Lung microvascular endothelial cell (primary cell): ENCODE measurements at regions not wholly inside any gene's neighbourhood (a gene's known extent, or its start where the extent isn't known, plus 50 kb on each side); places are given as distances from the start of the nearest gene placed in this dataset.
"Not testable (repeated sequence)": the region's sequence is repeated elsewhere in the genome, so short reads cannot be mapped to it uniquely, and the experiment has no call there.

Source experiments
- DNase-seq, 2 donors: peaks; one replicate each; pipeline versions ENCODE4 v3.0.0 to v3.0.0-alpha.2; 2010; ENCODE audit warnings: low read depth in 2 of 2

DNA sequence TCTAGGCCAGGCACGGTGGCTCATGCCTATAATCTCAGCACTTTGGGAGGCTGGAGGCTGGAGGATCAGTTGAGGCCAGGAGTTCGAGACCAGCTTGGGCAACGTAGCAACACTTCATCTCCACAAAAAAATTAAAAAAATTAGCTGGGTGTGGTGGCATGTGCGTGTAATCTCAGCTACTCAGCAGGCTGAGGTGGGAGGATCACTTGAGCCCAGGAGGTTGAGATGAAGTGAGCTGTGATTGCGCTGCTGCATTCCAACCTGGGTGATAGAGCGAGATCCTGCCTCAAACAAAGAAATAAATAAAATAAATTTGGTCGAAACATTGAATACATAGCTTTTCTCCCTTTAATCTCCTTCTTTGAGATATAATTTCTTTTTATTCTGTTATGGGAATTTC lies 80.6 kb upstream of the ITGB1 start:
- DNase-seq = no peak

- no peak for DNase-seq
These were observed 79.7 kb upstream of the ITGB1 start for GRCh38 chr10:33037726-33038125.

DNA sequence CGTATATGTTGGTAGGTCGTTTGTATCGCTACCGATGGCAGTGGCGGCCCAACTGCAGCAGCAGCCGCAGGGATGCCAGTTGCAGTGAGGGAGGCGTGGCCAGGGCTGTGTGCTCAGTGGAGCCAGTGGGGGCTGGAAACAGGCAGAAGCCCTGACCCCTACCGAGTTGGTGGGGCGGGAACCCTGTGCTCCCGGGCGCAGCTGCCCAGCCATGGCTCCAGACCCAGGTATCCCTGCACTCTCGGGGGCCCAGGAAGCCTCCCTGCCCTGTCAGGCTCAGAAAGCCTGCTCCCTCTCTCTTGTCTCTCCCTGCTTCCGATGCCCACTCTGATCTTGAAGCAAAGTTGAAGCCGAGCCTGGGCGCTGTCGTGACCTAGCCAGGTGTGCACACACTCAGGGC lies 78.6 kb upstream of the ITGB1 start:
- no peak for DNase-seq

- no peak for DNase-seq
These were observed 77.4 kb upstream of the ITGB1 start for GRCh38 chr10:33035411-33035810.

GRCh38 chr10:33034931-33035330 lies 76.9 kb upstream of the ITGB1 start:
- DNase-seq = no peak

DNA sequence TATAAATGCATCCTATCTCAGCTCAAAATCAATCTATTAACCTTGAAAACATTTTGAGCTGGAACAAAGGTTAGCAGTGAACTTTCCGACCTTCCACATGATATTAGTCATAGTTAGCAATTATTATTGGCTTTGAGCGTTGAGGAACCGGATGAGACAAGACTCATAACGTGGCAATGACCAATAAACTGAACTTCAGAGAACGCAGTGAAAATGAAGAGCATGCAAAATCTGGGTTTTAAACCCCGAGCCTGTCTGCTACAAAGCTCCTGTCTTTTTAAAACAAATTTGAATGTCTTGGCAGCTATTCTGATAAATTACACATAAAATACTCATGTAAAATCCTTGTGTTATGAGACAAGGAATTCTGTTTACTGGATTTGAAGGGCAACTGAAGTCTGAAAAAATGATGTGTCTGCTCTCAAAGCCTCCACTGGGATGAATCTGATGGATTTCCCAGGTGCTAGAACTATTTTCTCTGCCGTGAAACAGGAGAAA lies 74.7 kb upstream of the ITGB1 start:
- peak; percentile 89 to 90 for DNase-seq

- DNase-seq = peak in 1 of 2 donors; percentile 14
These were observed 74.0 kb upstream of the ITGB1 start for GRCh38 chr10:33031815-33032653.

GRCh38 chr10:33031171-33031570 lies 73.1 kb upstream of the ITGB1 start:
- no peak for DNase-seq

DNA sequence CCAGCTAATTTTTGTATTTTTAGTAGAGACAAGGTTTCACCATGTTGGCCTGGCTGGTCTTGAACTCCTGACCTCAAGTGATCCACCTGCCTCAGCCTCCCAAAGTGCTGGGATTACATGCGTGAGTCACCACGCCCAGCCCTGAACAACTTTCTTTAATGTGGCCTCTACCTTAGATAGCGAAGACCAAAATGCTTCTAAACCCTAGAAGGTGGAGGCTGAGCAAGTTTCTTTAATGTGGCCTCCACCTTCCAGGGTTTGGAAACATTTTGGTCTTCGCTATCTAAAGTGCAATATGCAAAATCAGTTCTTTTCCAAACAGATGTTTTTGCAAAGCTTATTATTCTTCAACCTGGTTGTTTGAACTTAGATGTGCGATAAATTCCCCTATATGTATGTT lies 70.5 kb upstream of the ITGB1 start:
- DNase-seq = not testable (repeated sequence)

- DNase-seq = no peak
These were observed 69.1 kb upstream of the ITGB1 start for GRCh38 chr10:33027088-33027487.

GRCh38 chr10:33026422-33026821 lies 68.4 kb upstream of the ITGB1 start:
- no peak for DNase-seq

DNA sequence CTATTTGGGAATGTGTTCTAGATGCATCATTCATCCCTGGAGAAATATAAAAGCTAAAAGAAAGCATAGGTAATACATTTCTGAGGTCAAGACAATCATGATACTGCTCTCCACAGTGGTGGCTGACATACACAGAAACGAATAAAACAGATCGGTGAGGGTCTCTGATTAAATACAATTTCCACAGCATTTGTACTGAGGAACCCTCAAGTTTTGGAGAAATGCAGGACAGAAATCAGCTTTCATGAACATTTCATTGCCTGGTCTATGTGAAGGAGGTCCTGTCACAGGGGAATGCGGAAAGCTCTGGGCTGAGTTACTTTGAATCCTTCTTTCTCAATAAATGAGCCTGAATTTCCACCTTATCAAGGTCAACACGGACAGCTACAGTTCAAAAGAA lies 67.9 kb upstream of the ITGB1 start:
- no peak for DNase-seq

DNA sequence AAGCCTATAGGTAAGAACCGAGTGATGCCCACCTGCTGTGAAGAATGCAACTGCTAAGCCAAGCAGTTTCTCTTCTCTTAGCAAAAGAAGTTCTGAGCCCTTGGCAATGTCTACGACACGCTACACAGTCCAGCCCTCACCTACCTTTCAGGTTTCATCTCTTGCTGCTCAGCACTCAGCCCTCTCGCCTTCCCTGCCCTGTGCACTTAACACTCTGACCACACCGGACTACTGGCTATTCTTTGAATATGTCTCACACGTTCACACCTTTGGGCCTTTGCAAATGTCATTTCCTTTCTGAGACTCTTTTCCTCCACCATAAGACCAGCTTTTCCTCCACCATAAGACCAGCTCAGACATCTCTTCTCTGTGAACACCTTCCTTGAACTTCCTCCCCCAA lies 67.0 kb upstream of the ITGB1 start:
- DNase-seq = no peak

DNA sequence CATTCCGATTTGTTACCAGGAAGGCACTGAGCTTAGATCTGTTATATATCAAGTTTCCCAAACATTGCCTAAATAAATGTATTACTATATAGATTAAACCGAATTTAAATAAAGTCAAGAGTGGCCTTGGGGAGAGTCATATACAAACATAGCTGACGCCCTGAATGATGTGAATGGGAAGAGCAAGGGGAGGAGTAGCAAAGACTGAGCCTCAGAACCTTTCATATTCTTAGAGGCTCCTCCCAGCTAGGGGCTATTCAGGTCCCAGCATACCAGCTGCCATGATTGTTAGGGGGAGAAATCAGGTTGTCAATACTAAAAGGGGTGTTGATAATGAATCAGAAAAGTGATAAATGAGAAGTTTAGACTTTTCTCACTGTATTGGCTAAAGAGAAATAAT lies 64.7 kb upstream of the ITGB1 start:
- no peak for DNase-seq

DNA sequence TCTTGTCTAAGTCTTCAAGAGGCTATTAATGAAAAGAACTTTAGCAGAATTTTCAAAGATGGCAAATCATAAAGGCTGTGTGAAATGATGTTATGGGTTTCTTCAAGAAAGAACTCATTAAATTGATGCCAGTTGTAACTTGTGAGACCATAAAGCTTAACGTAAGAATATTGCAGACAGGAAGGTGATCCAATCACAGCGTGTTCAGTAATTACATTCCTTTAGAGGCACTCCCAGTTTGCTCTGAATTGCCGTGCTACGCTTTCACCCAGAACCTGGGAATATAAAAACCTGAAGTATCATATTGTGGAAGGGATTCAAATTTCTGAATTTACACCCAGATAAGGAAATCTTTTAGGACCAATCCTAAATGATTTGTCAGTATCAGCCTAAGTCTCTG lies 64.1 kb upstream of the ITGB1 start:
- DNase-seq = no peak

DNA sequence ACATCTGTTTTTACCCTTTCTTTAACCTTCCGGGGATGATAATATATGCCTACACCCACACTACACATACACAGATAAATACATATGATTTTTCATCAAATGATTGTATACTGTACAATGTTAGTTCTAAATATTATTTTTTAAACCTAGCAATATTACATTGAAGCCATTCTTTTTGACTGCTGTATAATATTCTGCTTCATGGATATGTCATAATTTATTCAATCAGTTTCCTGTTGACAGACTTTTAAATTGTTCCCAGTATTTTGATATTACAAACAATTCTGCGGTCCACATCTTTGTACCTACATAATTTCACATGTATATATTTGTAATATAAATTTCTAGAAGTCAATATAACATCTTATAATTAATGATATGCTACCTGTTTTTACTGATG lies 59.0 kb upstream of the ITGB1 start:
- no peak for DNase-seq

GRCh38 chr10:33015761-33016547 lies 57.9 kb upstream of the ITGB1 start:
- no peak for DNase-seq

- DNase-seq = not testable (repeated sequence)
These were observed 55.3 kb upstream of the ITGB1 start for GRCh38 chr10:33013331-33013730.

GRCh38 chr10:33012306-33012705 lies 54.3 kb upstream of the ITGB1 start:
- DNase-seq = no peak

DNA sequence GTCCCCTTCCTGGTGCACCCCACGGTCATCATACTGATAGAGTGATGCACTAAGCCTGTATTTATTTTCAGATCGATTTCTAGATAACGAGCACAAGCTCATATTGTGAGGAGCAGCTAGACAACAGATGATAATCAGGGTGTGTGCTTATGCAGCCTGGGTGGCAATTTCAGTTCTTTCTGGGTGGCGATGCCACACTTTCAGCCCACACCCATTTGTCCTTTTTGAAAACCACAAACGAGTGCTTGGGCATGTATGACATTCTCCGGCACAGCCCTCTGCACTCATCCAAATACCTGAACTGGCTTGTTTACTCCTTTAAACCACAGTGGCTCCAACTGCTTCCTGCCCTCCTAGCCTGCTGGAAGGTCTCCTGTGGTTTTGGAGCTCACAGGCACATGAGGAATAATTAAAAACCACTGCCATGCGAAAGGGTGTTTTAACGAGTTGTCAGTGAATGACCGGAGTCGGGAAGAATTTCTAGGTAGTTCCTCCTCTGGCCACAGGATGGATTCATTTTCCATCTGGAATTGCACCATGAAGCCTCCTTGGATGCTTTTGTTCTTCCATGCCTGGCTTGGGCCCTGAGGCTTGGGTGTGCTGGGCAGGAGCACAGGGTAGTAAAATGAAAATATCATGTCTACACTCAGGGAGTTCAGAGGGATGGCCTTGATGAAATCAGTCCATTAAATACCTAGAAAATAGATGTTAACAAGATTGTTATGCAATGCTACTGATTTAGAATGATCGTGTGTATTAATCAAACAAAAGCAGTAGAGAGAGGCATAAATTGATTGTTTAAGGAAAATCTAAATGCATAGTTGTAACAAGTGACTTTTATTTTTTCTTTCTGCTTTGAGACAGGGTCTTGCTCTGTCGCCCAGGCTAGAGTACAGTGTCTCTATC lies 52.4 kb upstream of the ITGB1 start:
- peak; percentile 45 to 63 for DNase-seq

DNA sequence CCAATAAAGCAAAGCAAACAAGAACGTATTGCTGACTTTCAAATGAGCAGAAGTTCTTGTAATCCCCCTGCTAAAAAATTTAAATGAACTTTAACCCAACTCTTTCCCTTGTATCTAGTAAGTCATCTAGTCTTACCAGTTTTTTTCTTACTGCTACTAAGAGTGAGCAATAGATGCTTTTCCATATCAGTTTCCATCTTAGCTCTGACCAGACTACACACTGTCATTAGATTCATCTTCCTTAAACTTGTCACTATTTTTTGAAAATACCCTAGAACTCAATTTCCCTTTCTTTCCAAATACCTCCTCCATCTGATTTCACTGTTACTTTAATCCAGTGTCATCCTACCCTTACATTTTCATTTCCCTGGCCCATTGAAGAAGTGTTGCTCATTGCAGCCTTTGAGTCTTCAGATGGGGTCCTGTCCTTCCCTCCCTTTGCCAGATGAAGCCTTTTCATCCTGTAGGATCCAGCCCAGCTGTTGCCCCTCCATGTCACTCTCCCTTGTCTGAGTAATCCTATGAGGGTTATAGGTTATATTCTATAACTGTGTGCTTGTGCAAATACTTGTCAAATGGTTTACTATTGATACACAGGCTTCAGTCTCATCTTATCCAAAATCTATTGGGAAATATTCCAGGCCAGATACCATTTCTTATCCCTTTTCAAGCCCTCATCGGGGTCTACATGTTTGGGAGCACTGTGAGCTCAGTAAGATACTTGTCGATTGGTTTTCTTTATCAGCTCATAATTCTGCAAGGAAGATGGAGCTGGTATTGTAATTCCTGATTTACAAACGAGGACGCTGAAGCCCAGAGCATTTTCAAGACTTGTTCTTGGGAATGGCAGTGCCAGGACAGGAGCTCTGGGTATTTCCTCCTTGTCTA lies 51.5 kb upstream of the ITGB1 start:
- no peak for DNase-seq
